ENCODE measurements at regions not wholly inside any gene's neighbourhood (a gene's known extent, or its start where the extent isn't known, plus 50 kb on each side); places are given as distances from the start of the nearest gene placed in this dataset.

- Mint-ChIP-seq H3K36me3 (ENCODE audit: low read depth) (no peaks in the 10 kb centered on the region), H3K9me3 (no peaks in the 10 kb centered on the region), H3K4me1 (no peaks in the 10 kb centered on the region), H3K27me3 (ENCODE audit: low read depth, poor library complexity) (no peaks in the 10 kb centered on the region), H3K4me3 (no peak overlapping the region), H3K27ac (no peak overlapping the region)
- TF ChIP-seq CTCF (IDR thresholded peaks at IDR 0.05), result no peak
- no peak for DNase-seq
Measured at GRCh38 chr4:136320465-136320813, 1211.9 kb downstream of the PCDH18 start.

- H3K27ac Mint-ChIP-seq, result no peak overlapping the region
- DNase-seq, result no peak
- no peaks in the 10 kb centered on the region for H3K4me1 Mint-ChIP-seq
Measured at GRCh38 chr4:136319789-136320464, 1212.4 kb downstream of the PCDH18 start.

GRCh38 chr4:136316961-136317360 lies 1215.3 kb downstream of the PCDH18 start:
- DNase-seq, result no peak
- no peaks in the 10 kb centered on the region for H3K36me3 Mint-ChIP-seq (ENCODE audit: low read depth)
- H3K9me3 Mint-ChIP-seq, result no peaks in the 10 kb centered on the region
- H3K27me3 Mint-ChIP-seq (ENCODE audit: low read depth, poor library complexity), result no peaks in the 10 kb centered on the region
- TF ChIP-seq CTCF (IDR thresholded peaks at IDR 0.05), result no peak
- H3K4me1 Mint-ChIP-seq, result no peaks in the 10 kb centered on the region
- no peak overlapping the region for H3K4me3 Mint-ChIP-seq
- H3K27ac Mint-ChIP-seq, result no peak overlapping the region

More at GRCh38 chr4:136319789-136320464, 1212.4 kb downstream of the PCDH18 start:
- H3K27me3 Mint-ChIP-seq (ENCODE audit: low read depth, poor library complexity), result no peaks in the 10 kb centered on the region
- no peaks in the 10 kb centered on the region for H3K36me3 Mint-ChIP-seq (ENCODE audit: low read depth)
- no peak overlapping the region for H3K4me3 Mint-ChIP-seq
- TF ChIP-seq CTCF (IDR thresholded peaks at IDR 0.05), result no peak
- H3K9me3 Mint-ChIP-seq, result no peaks in the 10 kb centered on the region

GRCh38 chr4:136314686-136315085 lies 1217.6 kb downstream of the PCDH18 start:
- H3K9me3 Mint-ChIP-seq, result no peaks in the 10 kb centered on the region
- DNase-seq, result no peak
- no peak for TF ChIP-seq CTCF (IDR thresholded peaks at IDR 0.05)
- no peak overlapping the region for H3K4me3 Mint-ChIP-seq
- H3K4me1 Mint-ChIP-seq, result no peaks in the 10 kb centered on the region
- no peak overlapping the region for H3K27ac Mint-ChIP-seq
- H3K36me3 Mint-ChIP-seq (ENCODE audit: low read depth), result no peaks in the 10 kb centered on the region
- H3K27me3 Mint-ChIP-seq (ENCODE audit: low read depth, poor library complexity), result no peaks in the 10 kb centered on the region

- Mint-ChIP-seq H3K27me3 (ENCODE audit: low read depth, poor library complexity) (no peaks in the 10 kb centered on the region), H3K9me3 (no peaks in the 10 kb centered on the region), H3K36me3 (ENCODE audit: low read depth) (no peaks in the 10 kb centered on the region), H3K4me1 (no peaks in the 10 kb centered on the region), H3K27ac (no peak overlapping the region), H3K4me3 (no peak overlapping the region)
- DNase-seq, result no peak
- TF ChIP-seq CTCF (IDR thresholded peaks at IDR 0.05), result no peak
Measured at GRCh38 chr4:136311774-136312173, 1220.5 kb downstream of the PCDH18 start.

GRCh38 chr4:136307765-136308164 lies 1224.5 kb downstream of the PCDH18 start:
- no peaks in the 10 kb centered on the region for H3K27me3 Mint-ChIP-seq (ENCODE audit: low read depth, poor library complexity)
- no peaks in the 10 kb centered on the region for H3K36me3 Mint-ChIP-seq (ENCODE audit: low read depth)
- H3K9me3 Mint-ChIP-seq, result no peaks in the 10 kb centered on the region
- no peak for DNase-seq
- H3K27ac Mint-ChIP-seq, result no peak overlapping the region
- no peaks in the 10 kb centered on the region for H3K4me1 Mint-ChIP-seq
- no peak overlapping the region for H3K4me3 Mint-ChIP-seq
- TF ChIP-seq CTCF (IDR thresholded peaks at IDR 0.05), result no peak

Measured in nephron progenitor cell (in vitro differentiated cells).